HG03135 (cell line): ENCODE measurements at regions not wholly inside any gene's neighbourhood (a gene's known extent, or its start where the extent isn't known, plus 50 kb on each side); places are given as distances from the start of the nearest gene placed in this dataset.
"Not testable (repeated sequence)": the region's sequence is repeated elsewhere in the genome, so short reads cannot be mapped to it uniquely, and the experiment has no call there.

ENCODE experiments used
- ATAC-seq: cut with Tn5 transposase; IDR thresholded peaks from one replicate; pipeline ENCODE4 v1.9.1; 2021; ENCODE audit warnings: mild to moderate bottlenecking, moderate library complexity; ENCODE audit not compliant: unreplicated experiment

DNA sequence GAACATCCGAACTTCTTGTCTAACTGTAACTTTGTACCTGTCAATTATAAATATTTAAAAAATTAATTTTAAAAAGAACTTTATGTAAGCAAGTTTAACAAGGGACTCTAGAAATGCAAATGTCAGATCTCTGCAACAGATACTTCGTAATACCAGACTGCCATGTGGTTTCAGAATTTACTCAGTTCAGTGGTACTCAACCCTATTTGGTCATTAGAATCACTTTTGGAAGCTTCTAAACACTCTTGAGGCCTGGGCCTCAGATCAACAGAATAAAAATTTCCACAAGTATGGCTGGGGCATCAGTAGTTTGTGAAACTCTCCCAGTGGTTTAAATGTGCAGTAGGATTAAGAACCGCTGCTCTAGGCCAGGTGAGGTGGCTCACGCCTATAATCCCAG, 139.5 kb upstream of the SMYD2 start:
- ATAC-seq = no peak

DNA sequence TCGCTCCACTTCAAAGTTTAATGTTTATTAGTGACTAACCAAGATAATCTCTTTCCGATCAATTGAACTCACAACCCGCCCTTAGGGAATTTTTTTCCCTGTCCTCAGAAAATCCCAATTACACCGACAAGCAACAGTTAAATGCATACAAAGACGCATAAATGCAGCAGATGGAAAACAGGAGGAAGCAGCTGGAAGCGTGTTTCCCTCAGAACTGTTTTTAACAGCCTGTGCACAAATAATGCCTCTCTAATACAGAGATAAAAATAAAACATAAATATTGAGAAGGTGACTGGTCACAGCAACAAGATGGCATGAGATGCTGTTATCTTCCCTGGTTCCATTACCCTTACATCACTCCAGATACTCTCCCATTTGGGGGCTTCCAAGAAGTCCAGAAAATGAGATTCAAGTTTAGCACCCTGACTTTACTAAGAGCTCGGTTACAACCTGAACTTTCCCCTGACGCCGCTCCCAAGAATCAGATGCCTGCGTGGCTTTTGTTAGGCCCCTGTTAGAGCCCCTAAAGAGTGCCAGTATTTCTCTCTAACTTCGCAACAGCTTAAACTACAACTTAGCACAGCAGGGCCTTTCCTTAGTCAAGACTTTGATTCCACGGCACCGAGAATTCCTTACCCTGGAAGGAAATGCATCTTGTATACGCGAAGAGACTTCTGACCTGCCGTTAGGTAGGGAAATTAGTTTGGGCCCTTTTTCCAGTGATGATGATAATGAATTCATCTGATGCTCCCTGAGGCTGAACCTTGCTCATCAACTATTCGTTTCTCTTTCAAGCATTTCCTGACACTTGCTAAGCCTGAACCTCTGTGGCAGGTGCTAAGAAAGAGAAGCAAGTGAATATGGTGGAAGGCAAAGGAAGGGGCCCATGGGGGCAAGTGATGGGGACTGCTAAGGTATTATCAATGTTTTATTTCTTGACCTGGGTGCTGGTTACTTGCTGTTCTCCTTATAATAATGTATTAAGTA, 137.7 kb upstream of the SMYD2 start:
- ATAC-seq = no peak

GRCh38 chr1:214144521-214144920, 136.4 kb upstream of the SMYD2 start:
- ATAC-seq = not testable (repeated sequence)

DNA sequence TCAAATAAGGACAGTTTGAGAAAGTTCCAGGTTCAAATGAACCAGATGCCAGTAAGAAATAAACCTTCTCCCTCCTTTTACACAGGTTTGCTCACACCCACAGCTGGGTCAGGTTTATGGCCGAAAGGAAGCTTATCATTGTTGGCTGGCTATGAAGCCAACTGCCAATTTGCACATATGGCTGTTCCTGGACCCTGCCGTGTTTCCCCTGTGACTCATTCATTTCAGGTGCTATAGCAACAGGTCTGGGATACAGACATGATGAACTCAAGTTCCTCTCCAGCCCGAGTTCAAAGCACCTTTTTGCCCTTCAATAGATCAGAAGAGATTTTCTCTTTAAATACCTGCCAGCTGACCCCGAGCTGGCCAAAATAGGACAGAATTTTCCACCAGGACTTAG, 134.4 kb upstream of the SMYD2 start:
- ATAC-seq = no peak

DNA sequence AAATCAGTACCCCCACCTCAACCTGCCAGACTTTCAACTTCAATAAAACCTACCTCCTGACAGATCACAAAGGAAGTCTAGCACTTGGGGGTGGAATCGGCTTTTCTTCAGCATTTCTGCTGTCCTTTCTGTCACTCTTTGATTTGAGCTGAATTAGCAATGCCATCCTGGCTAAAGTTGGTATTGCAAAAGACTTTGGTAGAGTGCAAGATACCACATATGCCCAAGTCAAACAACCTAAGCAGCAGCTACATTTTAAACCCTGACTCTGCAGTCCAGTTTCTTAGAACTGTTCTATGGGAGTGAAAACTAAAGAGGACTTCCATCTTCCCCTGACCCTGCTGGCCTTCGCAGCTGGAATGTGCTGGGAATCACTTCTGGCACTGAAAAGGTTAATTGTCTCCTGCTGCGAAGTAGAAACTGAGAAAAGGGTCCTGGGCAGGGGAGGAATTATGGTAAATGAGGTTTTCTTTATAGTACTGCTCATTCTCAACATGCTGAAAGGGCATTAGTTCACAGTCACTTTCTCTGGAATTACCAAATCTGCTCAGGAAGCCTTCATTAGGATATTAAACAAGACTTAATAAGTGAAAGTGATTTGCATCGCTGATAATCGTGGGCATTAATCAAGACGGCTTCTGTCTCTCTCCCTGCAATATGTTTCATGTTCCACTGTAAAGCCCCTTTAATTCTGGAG, 126.2 kb upstream of the SMYD2 start:
- ATAC-seq = no peak

DNA sequence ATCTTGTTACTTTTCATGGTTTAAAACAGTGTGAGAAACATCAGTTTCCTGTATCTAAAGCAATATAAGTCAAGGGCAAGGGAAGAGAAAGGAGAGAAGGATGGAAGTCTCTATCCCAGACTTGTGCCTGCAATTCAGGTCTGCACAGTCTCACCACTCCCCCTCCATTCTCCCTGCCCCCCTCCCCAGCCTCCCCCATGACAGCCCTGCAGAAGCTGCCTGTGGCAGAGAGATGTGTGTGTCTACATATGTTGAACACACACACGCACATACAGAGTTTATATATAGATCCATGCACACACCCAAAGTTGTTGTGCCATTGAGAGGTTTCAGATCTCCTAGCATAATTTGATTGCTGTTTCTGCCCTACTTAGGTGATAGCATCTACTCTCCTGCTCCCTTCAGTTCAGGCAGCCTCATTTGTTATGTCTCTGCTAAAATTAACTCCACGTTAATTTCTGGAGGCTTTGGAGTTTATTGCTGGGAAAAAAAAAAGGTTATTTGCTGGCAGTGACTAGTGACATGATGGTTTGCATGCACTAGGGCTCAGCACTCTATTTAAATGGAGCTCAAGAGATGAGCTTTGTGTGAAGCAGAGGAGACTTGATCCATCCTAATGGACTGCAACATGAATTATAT, 124.9 kb upstream of the SMYD2 start:
- ATAC-seq = no peak

- no peak for ATAC-seq
Measured at GRCh38 chr1:214164173-214164572, 116.8 kb upstream of the SMYD2 start.

GRCh38 chr1:214165850-214166374, 115.0 kb upstream of the SMYD2 start:
- no peak for ATAC-seq

- no peak for ATAC-seq
Measured at GRCh38 chr1:214174508-214175199, 106.3 kb upstream of the SMYD2 start.

DNA sequence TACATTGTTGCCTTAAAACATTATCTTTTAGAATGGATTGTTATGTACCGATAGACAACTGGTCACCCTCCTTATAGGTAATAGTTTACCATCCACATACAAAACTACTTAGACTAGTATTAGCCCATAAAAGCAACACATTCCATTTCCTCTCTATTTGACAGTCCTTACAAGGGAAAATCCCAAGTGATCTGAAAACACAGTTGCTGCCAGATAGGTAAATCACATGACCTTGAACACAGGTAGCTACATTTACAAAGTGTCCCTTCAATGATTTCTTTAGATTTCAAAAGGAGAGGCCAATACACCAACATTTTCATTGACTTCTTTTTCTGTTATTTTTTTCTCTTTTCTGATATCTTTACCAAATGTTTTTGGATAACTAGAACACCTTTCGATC, 102.9 kb upstream of the SMYD2 start:
- no peak for ATAC-seq

- no peak for ATAC-seq
Measured at GRCh38 chr1:214184992-214185391, 96.0 kb upstream of the SMYD2 start.

DNA sequence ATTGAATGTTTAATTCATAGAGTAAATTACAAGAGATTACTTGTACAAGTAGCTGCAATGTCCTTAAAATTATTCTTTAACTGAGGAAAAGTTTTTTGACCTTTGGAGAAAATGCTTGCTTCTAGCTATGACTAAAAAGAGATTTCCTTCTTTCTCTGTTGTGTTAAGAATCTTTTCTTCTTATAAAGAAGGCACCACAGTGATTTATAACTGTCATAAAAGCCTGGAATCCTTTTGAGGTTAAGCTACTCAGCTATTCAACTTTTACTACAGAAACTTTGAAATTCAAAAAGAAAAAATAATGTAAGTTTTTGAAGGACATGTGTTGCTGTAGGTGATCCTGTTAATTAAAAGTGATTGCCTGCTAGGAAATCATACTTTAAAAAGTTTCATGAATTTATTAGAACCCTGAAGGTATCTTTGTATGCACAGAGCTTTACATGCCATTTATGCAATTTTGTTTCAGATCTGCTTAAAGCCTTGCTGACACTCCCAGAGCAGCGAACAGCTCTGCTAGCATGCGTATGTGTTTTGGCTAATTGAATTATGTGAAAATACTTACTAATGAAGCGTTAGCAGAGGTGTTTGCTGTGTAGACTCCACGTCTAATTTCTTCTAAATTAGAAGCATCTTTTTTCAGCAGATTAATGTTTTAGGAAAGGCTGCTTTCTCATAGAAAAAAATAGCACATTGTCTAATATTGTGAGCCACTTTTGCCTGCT, 94.7 kb upstream of the SMYD2 start:
- no peak for ATAC-seq

DNA sequence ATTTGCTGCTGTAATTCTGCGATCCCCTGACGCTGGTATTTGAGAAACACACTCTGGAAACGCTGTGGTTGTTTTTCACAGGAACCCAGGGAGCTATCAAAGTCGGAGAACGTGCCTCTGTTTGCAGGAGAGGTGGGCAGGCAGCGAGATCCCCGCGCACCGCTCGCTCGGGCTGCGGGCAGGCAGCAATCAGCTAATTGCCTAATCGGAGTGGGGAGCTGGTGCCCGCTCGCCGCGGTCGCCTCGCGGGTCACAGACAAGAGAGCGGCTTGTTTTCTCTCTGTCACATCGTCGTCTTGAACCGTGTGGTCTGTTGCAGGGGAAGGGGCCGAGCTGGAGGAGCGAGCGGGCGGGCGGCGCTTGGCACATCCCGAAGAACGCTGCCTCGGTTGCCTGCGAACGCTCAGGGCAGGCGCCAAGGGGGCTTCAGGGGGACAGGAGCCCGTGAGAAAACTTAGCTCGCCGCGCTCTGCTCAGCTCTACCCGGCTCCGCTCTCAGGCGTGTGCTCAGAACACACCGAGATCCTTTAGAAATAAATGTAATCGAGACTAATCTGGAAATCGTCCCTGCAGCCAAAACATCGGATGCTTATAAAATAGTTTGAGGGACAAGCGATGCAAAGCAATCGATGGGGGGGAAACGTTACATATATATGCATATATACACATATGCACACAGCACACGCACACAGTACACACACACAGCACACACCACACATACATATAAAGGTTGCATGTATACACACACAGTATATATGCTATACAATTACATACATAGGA, 93.6 kb upstream of the SMYD2 start:
- ATAC-seq = no peak

DNA sequence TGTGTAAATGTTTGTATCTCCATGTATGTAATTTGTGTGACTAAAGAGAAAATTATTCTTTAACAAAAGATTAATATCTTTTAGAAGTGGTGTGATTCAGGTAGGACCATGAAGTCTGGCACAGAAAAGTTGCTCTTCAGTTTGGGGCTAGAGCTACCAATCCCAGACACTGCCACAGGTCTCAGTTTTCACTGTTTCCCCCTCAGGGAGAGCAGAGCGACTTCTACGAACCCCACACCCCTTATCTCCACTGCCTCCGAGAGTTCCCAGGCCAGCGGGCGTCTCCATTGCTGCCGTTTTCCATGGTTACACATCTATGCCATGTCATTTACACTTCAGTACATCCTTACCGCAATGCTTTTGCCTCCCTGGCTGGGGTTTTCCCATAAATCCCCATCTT, 93.0 kb upstream of the SMYD2 start:
- no peak for ATAC-seq

- no peak for ATAC-seq
Measured at GRCh38 chr1:214188835-214189234, 92.1 kb upstream of the SMYD2 start.

GRCh38 chr1:214192825-214193643, 87.9 kb upstream of the SMYD2 start:
- ATAC-seq = no peak

DNA sequence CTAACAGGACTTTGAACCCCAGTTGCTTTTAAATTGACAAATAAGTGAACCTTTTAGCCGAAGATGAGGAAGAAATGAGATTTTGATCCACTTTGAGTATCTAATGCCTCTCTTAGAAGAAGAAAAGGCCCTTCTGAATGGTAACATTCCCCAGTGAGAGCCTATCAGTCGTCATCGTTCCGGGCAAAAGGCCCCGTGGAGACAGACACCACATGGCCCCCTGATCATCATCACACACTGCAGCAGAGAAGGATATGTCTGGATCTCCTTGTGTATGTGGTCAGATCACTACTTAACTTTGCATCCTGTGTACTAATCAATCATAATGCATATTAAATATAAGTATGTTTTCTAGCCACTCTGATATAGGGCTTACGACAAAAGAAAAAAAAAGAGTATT, 87.3 kb upstream of the SMYD2 start:
- no peak for ATAC-seq

DNA sequence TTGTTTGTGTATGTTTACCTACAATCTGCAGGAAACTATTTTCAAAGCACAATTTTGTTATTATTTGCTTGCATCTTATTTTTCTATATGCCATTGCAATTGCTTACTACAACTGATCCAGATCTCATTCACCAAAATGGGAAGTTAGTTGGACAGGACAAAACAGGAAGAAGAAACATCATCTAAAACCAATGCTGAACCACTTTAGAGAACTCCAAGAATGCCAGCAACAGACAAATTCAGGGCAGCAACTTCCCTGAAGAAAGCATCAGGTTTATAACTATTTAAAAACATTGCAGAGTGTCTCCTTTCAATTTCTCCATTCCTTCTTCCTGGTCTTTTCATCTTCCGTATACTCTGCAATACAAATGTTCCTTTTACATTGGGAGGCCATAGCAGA, 82.4 kb upstream of the SMYD2 start:
- no peak for ATAC-seq

- no peak for ATAC-seq
Measured at GRCh38 chr1:214199585-214199984, 81.4 kb upstream of the SMYD2 start.
